Glutamatergic neuron (in vitro differentiated cells): ENCODE measurements at regions not wholly inside any gene's neighbourhood (a gene's known extent, or its start where the extent isn't known, plus 50 kb on each side); places are given as distances from the start of the nearest gene placed in this dataset.

ENCODE experiments used
- DNase-seq: peaks from one replicate; pipeline ENCODE4 v3.0.0; 2022
- H3K27ac Mint-ChIP-seq: one replicate; pipeline ENCODE4 v1.8.0; 2020; ENCODE audit warnings: mild to moderate bottlenecking, mixed read lengths, inconsistent platforms; ENCODE audit not compliant: unreplicated experiment
- H3K27me3 Mint-ChIP-seq: one replicate; pipeline ENCODE4 v1.8.0; 2020; ENCODE audit warnings: mild to moderate bottlenecking, moderate library complexity, mixed read lengths, inconsistent platforms; ENCODE audit not compliant: unreplicated experiment
- H3K36me3 Mint-ChIP-seq: one replicate; pipeline ENCODE4 v1.8.0; 2020; ENCODE audit warnings: mild to moderate bottlenecking, mixed read lengths, inconsistent platforms; ENCODE audit not compliant: unreplicated experiment
- H3K4me1 Mint-ChIP-seq: one replicate; pipeline ENCODE4 v1.8.0; 2020; ENCODE audit warnings: mild to moderate bottlenecking, low read depth, mixed read lengths, inconsistent platforms; ENCODE audit not compliant: unreplicated experiment
- H3K4me3 Mint-ChIP-seq: one replicate; pipeline ENCODE4 v1.8.0; 2020; ENCODE audit warnings: mild to moderate bottlenecking, mixed read lengths, inconsistent platforms; ENCODE audit not compliant: unreplicated experiment
- H3K9me3 Mint-ChIP-seq: one replicate; pipeline ENCODE4 v1.8.0; 2020; ENCODE audit warnings: mild to moderate bottlenecking, moderate library complexity, mixed read lengths, inconsistent platforms; ENCODE audit not compliant: unreplicated experiment
- TF ChIP-seq, protein P1 (sequence below): fragments of 200-600 bp; sonication (generic); IDR thresholded peaks from one replicate; pipeline ENCODE4 v1.5.0; 2021; ENCODE audit not compliant: partially characterized antibody, unreplicated experiment

DNA sequence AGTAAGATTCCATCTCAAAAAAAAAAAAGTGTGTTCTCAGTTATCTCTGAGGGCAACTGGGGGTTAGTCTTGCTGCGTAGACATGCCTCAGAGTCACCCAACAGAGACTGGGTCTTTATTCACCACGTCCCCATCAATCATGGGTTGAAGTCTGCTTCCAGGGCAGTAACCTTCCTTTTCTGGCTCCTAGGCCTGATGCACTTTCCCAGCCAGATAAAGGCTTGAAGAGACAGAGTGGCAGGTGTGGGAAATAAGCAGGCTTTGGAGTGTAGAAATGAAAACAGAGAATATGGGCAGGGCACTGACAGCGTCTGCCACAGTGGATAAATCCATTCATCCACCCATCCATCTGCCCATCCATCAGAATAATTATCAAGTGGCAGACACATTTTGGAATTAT, 134.1 kb upstream of the LGALSL start:
- Mint-ChIP-seq H3K4me1 (peaks cover 23% of the 10 kb centered on the region), H3K27ac (no peak overlapping the region)

DNA sequence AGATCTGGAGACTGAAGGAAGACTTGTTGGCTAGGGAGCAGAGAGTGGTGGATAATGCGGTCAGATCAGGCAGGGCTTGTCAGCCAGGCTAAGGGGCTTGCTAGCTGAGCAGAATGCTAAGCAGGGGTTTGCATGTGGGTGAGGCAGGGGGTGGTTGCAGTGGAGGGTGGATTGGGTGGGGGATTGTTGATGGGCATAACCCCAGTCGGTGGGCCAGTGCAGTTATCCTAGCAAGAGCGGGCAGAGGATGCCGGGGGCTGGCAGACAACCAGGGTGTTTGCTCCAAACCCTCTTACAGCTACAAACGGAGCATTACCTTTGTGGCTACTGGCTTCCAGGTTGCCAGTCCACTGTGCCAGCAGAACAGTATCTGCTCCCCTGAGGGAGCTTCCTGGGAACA, 131.5 kb upstream of the LGALSL start:
- Mint-ChIP-seq H3K27me3 (peaks cover 5% of the 10 kb centered on the region), H3K36me3 (no peaks in the 10 kb centered on the region), H3K4me1 (peaks cover 15% of the 10 kb centered on the region), H3K9me3 (no peaks in the 10 kb centered on the region), H3K27ac (no peak overlapping the region), H3K4me3 (peak overlapping the region; percentile 5)
- no peak for DNase-seq
- TF ChIP-seq, protein P1, sequence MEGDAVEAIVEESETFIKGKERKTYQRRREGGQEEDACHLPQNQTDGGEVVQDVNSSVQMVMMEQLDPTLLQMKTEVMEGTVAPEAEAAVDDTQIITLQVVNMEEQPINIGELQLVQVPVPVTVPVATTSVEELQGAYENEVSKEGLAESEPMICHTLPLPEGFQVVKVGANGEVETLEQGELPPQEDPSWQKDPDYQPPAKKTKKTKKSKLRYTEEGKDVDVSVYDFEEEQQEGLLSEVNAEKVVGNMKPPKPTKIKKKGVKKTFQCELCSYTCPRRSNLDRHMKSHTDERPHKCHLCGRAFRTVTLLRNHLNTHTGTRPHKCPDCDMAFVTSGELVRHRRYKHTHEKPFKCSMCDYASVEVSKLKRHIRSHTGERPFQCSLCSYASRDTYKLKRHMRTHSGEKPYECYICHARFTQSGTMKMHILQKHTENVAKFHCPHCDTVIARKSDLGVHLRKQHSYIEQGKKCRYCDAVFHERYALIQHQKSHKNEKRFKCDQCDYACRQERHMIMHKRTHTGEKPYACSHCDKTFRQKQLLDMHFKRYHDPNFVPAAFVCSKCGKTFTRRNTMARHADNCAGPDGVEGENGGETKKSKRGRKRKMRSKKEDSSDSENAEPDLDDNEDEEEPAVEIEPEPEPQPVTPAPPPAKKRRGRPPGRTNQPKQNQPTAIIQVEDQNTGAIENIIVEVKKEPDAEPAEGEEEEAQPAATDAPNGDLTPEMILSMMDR = no peak

More for the DNA sequence above, 134.1 kb upstream of the LGALSL start:
- Mint-ChIP-seq H3K27me3 (peaks cover 3% of the 10 kb centered on the region), H3K9me3 (peaks cover 3% of the 10 kb centered on the region), H3K36me3 (no peaks in the 10 kb centered on the region), H3K4me3 (no peak overlapping the region)
- TF ChIP-seq, protein P1 = no peak
- DNase-seq = no peak

DNA sequence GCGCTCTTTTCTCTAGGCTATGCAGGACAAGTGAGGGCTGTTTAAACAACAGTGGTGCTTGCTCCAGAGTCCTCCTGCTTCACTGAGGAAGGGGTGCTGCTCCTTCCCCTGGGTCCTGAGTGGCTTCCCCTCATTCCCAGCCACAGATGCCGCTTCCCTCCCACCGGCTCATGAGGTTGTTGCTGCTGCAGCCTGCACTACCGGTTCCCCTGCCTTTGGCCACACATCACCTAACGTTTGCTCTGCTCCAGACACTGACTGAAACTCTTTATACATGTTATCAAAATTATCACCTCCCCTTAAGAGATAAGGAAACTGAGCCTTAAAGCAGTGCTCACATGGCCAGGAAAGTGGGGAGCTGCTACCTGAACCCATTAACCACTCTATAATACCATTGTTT, 130.8 kb upstream of the LGALSL start:
- Mint-ChIP-seq H3K27me3 (peaks cover 5% of the 10 kb centered on the region), H3K9me3 (no peaks in the 10 kb centered on the region), H3K27ac (no peak overlapping the region), H3K36me3 (no peaks in the 10 kb centered on the region), H3K4me1 (peaks cover 20% of the 10 kb centered on the region), H3K4me3 (no peak overlapping the region)
- no peak for DNase-seq
- TF ChIP-seq, protein P1 = no peak

DNA sequence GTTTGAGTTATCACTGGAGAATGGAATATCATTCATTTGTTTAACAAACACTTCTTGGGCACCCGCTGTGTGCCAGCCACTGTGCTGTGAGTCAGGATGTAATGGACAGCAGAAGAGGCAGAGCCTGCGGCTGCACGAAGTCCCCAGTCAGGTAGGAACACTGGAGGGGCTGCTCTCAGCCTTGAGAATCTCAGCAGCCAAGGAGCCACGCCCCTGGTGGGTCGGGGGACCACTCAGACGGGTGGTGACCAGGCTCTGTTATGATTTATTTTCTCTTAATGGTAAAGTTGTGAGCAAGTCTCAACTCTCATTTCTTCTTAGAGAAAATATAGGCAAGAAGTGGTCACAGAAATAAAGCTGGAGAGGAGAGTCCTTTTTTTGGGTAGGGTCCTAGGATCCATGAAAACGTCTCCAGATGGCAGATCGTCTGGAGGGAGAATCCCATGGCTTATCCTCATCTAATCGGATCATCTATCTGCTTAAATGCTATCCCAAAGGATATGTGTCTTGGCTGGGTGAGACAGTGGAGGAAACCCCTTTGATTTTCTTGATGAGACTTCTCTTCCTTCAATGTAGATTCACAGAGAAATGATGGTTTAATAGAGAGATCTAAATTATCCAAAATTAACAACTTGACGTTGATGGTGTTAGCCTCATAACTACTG, 129.1 kb upstream of the LGALSL start:
- Mint-ChIP-seq H3K36me3 (no peaks in the 10 kb centered on the region), H3K27me3 (peaks cover 5% of the 10 kb centered on the region), H3K9me3 (peaks cover 2% of the 10 kb centered on the region), H3K4me3 (no peak overlapping the region), H3K27ac (no peak overlapping the region), H3K4me1 (peaks cover 30% of the 10 kb centered on the region)
- TF ChIP-seq, protein P1 = no peak
- no peak for DNase-seq

DNA sequence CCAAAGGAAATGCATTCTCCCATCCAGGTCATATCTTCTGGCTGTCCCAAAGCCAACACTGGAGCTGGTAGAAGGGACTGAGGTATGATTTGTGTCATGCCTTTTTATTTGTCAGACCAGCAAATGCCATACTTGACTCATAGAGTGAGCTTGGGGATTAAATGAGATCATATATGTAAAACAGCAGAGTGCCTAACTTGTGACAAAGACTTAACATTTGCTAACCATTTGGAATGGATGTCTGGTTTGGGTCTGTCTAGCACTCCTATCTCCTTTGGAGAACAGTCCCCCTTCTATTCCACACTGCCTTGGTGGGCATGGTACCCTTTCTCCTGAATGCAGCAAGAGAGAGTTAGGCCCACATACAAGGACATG, 128.5 kb upstream of the LGALSL start:
- Mint-ChIP-seq H3K9me3 (peaks cover 2% of the 10 kb centered on the region), H3K27me3 (peaks cover 5% of the 10 kb centered on the region)

More for the DNA sequence above, 128.5 kb upstream of the LGALSL start:
- TF ChIP-seq, protein P1 = no peak
- Mint-ChIP-seq H3K4me1 (peaks cover 30% of the 10 kb centered on the region), H3K27ac (no peak overlapping the region), H3K36me3 (no peaks in the 10 kb centered on the region), H3K4me3 (no peak overlapping the region)
- DNase-seq = no peak
